ENCODE measurements at regions not wholly inside any gene's neighbourhood (a gene's known extent, or its start where the extent isn't known, plus 50 kb on each side); places are given as distances from the start of the nearest gene placed in this dataset.

DNA sequence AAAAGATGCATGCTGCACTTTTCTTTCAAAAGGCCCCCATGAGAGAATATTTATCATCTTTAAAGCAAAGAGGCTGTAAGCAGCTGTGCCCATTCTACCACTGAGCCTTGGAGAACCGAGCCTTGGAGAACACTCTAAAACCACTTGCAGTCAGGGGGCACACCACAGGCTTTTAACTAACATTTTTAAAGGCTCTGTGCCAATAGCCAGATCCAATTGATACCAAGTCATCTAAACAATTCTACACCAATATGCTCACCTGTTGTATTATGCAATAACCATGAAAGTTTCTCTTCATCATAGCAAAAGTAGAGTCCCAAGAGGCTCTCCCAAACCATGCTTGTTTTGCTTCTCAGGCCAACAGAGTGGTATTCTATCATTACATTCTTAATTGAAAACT is 1090.5 kb upstream of the SEMA6A start:
- no peak for DNase-seq (ENCODE audit: low read depth, low spot score)
- Histone ChIP-seq H3K79me2 (ENCODE audit: control insufficient read depth, insufficient read depth, low read length) (no peaks in the 10 kb centered on the region), H3K4me1 (ENCODE audit: control insufficient read depth, extremely low read depth, insufficient read depth, low read length) (no peaks in the 10 kb centered on the region), H2AFZ (ENCODE audit: low read depth, low read length) (no peak overlapping the region), H3K4me3 (replicated peaks in 1 of 3; ENCODE audit: insufficient read depth in 1 of 3, low read depth in 1 of 3, low read length in 3 of 3) (no peak overlapping the region), H3K9me3 (replicated peaks; ENCODE audit: control insufficient read depth, insufficient read depth, low read length) (no peaks in the 10 kb centered on the region), H3K9ac (replicated peaks; ENCODE audit: extremely low read depth, insufficient read depth, low read length) (no peak overlapping the region), H3K36me3 (ENCODE audit: control insufficient read depth in 2 of 2, extremely low read depth in 1 of 2, insufficient read depth in 2 of 2, low read length in 2 of 2) (no peaks in the 10 kb centered on the region), H3K4me2 (ENCODE audit: insufficient read depth, low read length) (no peak overlapping the region), H3K27me3 (ENCODE audit: control insufficient read depth in 2 of 2, insufficient read depth in 2 of 2, low read length in 2 of 2) (no peaks in the 10 kb centered on the region), H3K9me1 (replicated peaks; ENCODE audit: control insufficient read depth, extremely low read depth, insufficient read depth, low read length) (no peaks in the 10 kb centered on the region), H4K20me1 (replicated peaks; ENCODE audit: control insufficient read depth, extremely low read depth, insufficient read depth, low read length) (no peaks in the 10 kb centered on the region), H3K27ac (ENCODE audit: insufficient read depth, low read depth, low read length) (no peak overlapping the region)
- ChIA-PET POLR2A (no interaction called here), CTCF (no interaction called here)
- dilution Hi-C loops (cut with MboI; ENCODE audit: extremely low pct_ligation_motif_present, low sequenced_read_pairs) (no loop called here), intact Hi-C loops (cut with micrococcal nuclease) (no loop called here)
- FAIRE-seq: no peak
- no TSS peak for BruUV-seq (replicated peaks)
- TF ChIP-seq EZH2 (IDR thresholded peaks at IDR 0.05; ENCODE audit: borderline replicate concordance, low read depth, low read length, severe bottlenecking) (no peak), FOS (IDR thresholded peaks at IDR 0.05; ENCODE audit: borderline replicate concordance, insufficient read depth, low read length) (no peak), MYC (IDR thresholded peaks at IDR 0.05; ENCODE audit: low read depth, low read length) (no peak), POLR2AphosphoS5 (IDR thresholded peaks at IDR 0.05; ENCODE audit: insufficient read depth, low read depth, low read length) (no peak), JUN (IDR thresholded peaks at IDR 0.05; ENCODE audit: borderline replicate concordance, insufficient read depth, insufficient read length, low read depth) (no peak), POLR2A (IDR thresholded peaks at IDR 0.05; ENCODE audit: low read depth, low read length) (no peak), GATA2 (IDR thresholded peaks at IDR 0.05; ENCODE audit: insufficient read depth, insufficient read length, low read depth, low read length) (no peak)
- TF ChIP-seq, protein P1, sequence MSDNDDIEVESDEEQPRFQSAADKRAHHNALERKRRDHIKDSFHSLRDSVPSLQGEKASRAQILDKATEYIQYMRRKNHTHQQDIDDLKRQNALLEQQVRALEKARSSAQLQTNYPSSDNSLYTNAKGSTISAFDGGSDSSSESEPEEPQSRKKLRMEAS (IDR thresholded peaks at IDR 0.05; ENCODE audit: insufficient read depth, insufficient read length): no peak
- TF ChIP-seq, protein P2, sequence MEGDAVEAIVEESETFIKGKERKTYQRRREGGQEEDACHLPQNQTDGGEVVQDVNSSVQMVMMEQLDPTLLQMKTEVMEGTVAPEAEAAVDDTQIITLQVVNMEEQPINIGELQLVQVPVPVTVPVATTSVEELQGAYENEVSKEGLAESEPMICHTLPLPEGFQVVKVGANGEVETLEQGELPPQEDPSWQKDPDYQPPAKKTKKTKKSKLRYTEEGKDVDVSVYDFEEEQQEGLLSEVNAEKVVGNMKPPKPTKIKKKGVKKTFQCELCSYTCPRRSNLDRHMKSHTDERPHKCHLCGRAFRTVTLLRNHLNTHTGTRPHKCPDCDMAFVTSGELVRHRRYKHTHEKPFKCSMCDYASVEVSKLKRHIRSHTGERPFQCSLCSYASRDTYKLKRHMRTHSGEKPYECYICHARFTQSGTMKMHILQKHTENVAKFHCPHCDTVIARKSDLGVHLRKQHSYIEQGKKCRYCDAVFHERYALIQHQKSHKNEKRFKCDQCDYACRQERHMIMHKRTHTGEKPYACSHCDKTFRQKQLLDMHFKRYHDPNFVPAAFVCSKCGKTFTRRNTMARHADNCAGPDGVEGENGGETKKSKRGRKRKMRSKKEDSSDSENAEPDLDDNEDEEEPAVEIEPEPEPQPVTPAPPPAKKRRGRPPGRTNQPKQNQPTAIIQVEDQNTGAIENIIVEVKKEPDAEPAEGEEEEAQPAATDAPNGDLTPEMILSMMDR (IDR thresholded peaks at IDR 0.05; ENCODE audit: extremely low read depth in 1 of 2, insufficient read depth in 1 of 2, low read depth in 1 of 2, low read length in 2 of 2): no peak
